Left colon (tissue), 2 donors: ENCODE measurements at regions not wholly inside any gene's neighbourhood (a gene's known extent, or its start where the extent isn't known, plus 50 kb on each side); places are given as distances from the start of the nearest gene placed in this dataset.
A peak's percentile ranks its signal among the peaks of the same experiment; 100 is the strongest.
"Not testable (repeated sequence)": the region's sequence is repeated elsewhere in the genome, so short reads cannot be mapped to it uniquely, and the experiment has no call there.

Source experiments
- ATAC-seq: fragments of 200-7000 bp; cut with Tn5 transposase; one replicate; pipeline ENCODE4 v1.9.1; 2020; ENCODE audit warnings: mild to moderate bottlenecking, moderate library complexity
- DNase-seq, 2 donors: peaks; one replicate each; pipeline ENCODE4 v3.0.0-alpha.2; 2020
- intact Hi-C, 2 donors: fragments of 100-400 bp; cut with DNase I in 1 of 2; cut with micrococcal nuclease in 1 of 2; formaldehyde crosslinking; loops; one replicate each; pipeline versions ENCODE4 v1.11.2 to v1.14.0; 2022; cut with DNase I, micrococcal nuclease
- donor health status: DM: no; HTN: no; CAD: no.
- donor health status: DM: yes; HTN: yes; CAD: no.

GRCh38 chr9:65812489-65812888, 75.5 kb downstream of the FOXD4L4 start:
- ATAC-seq, intact Hi-C loops, DNase-seq: not testable (repeated sequence)

- DNase-seq, intact Hi-C loops, ATAC-seq: not testable (repeated sequence)
Measured at GRCh38 chr9:65813204-65813603, 76.3 kb downstream of the FOXD4L4 start.

GRCh38 chr9:65820760-65821159, 83.8 kb downstream of the FOXD4L4 start:
- DNase-seq, intact Hi-C loops, ATAC-seq: not testable (repeated sequence)

GRCh38 chr9:65825545-65825944, 88.6 kb downstream of the FOXD4L4 start:
- intact Hi-C loops = not testable (repeated sequence)
- peak; percentile 70 for ATAC-seq

More at GRCh38 chr9:65825545-65825944, 88.6 kb downstream of the FOXD4L4 start:
- DNase-seq = not testable (repeated sequence)
